Lower lobe of right lung (tissue), 2 donors: ENCODE measurements at regions not wholly inside any gene's neighbourhood (a gene's known extent, or its start where the extent isn't known, plus 50 kb on each side); places are given as distances from the start of the nearest gene placed in this dataset.
"Not testable (repeated sequence)": the region's sequence is repeated elsewhere in the genome, so short reads cannot be mapped to it uniquely, and the experiment has no call there.

Experiments
- ATAC-seq, 2 donors: fragments of 200-7000 bp; cut with Tn5 transposase; one replicate each; pipeline ENCODE4 v1.9.1; 2020 to 2022; ENCODE audit warnings: mild to moderate bottlenecking in 2 of 2, moderate library complexity in 2 of 2
- DNase-seq: peaks from one replicate; pipeline ENCODE4 v3.0.0-alpha.2; 2020
- H3K27ac ChIP-seq: fragments of 200-600 bp; one replicate; pipeline ENCODE4 v1.8.0; 2022
- H3K27me3 ChIP-seq: fragments of 200-600 bp; one replicate; pipeline ENCODE4 v1.8.0; 2022; ENCODE audit warnings: low read depth
- H3K36me3 ChIP-seq: fragments of 200-600 bp; one replicate; pipeline ENCODE4 v1.8.0; 2022; ENCODE audit warnings: mild to moderate bottlenecking
- H3K4me1 ChIP-seq: fragments of 200-600 bp; one replicate; pipeline ENCODE4 v1.8.0; 2022
- H3K4me3 ChIP-seq: fragments of 200-600 bp; one replicate; pipeline ENCODE4 v1.8.0; 2022; ENCODE audit warnings: mild to moderate bottlenecking
- H3K9me3 ChIP-seq: fragments of 200-600 bp; one replicate; pipeline ENCODE4 v1.8.0; 2022
- CTCF ChIP-seq: fragments of 200-600 bp; IDR thresholded peaks from one replicate; pipeline ENCODE4 v1.8.0; 2022; ENCODE audit warnings: antibody characterized with exemption, mild to moderate bottlenecking
- intact Hi-C: fragments of 100-400 bp; cut with DNase I; formaldehyde crosslinking; loops from one replicate; pipeline ENCODE4 v1.11.0; 2022
- donor health status: DM: no; HTN: yes; CAD: no; lungs with severe emphysema.

- no peak for ATAC-seq
- intact Hi-C loops: no loop called here
- no peaks in the 10 kb centered on the region for H3K36me3 ChIP-seq
- no peak for TF ChIP-seq CTCF
- no peak for DNase-seq
- no peaks in the 10 kb centered on the region for H3K4me1 ChIP-seq
- H3K27me3 ChIP-seq: no peaks in the 10 kb centered on the region
- no peak overlapping the region for H3K4me3 ChIP-seq
- peaks cover 4% of the 10 kb centered on the region for H3K9me3 ChIP-seq
- no peak overlapping the region for H3K27ac ChIP-seq
These were observed 160.1 kb downstream of the OR4C45 start for GRCh38 chr11:50192743-50193142.

GRCh38 chr11:50214376-50214775 lies 181.7 kb downstream of the OR4C45 start:
- H3K27ac ChIP-seq: no peak overlapping the region
- ATAC-seq: peak in 1 of 2 donors; percentile 43
- H3K27me3 ChIP-seq: no peaks in the 10 kb centered on the region
- H3K4me1 ChIP-seq: no peaks in the 10 kb centered on the region
- intact Hi-C loops: no loop called here
- no peaks in the 10 kb centered on the region for H3K9me3 ChIP-seq
- no peak overlapping the region for H3K4me3 ChIP-seq
- H3K36me3 ChIP-seq: no peaks in the 10 kb centered on the region
- DNase-seq: no peak
- TF ChIP-seq CTCF: no peak

- intact Hi-C loops: no loop called here
- TF ChIP-seq CTCF: no peak
- no peak overlapping the region for H3K4me3 ChIP-seq
- no peaks in the 10 kb centered on the region for H3K36me3 ChIP-seq
- peak in 1 of 2 donors; percentile 61 for ATAC-seq
- H3K4me1 ChIP-seq: no peaks in the 10 kb centered on the region
- no peak overlapping the region for H3K27ac ChIP-seq
- no peaks in the 10 kb centered on the region for H3K27me3 ChIP-seq
- H3K9me3 ChIP-seq: no peaks in the 10 kb centered on the region
- DNase-seq: no peak
These were observed 188.0 kb downstream of the OR4C45 start for GRCh38 chr11:50220651-50221050.

GRCh38 chr11:50238368-50238767 lies 205.7 kb downstream of the OR4C45 start:
- H3K9me3 ChIP-seq, H3K4me1 ChIP-seq, H3K27ac ChIP-seq, DNase-seq, H3K36me3 ChIP-seq, intact Hi-C loops, H3K4me3 ChIP-seq, ATAC-seq, H3K27me3 ChIP-seq: not testable (repeated sequence)

GRCh38 chr11:50246183-50246582 lies 213.5 kb downstream of the OR4C45 start:
- intact Hi-C loops: no loop called here
- Histone ChIP-seq H3K4me1 (no peaks in the 10 kb centered on the region), H3K9me3 (no peaks in the 10 kb centered on the region), H3K27me3 (no peaks in the 10 kb centered on the region), H3K27ac (no peak overlapping the region), H3K36me3 (no peaks in the 10 kb centered on the region), H3K4me3 (no peak overlapping the region)
- ATAC-seq: no peak
- no peak for DNase-seq
- no peak for TF ChIP-seq CTCF

- ATAC-seq: no peak
- H3K27me3 ChIP-seq: no peaks in the 10 kb centered on the region
- no peak overlapping the region for H3K27ac ChIP-seq
- no peak for DNase-seq
- TF ChIP-seq CTCF: no peak
- H3K4me1 ChIP-seq: no peaks in the 10 kb centered on the region
- no peaks in the 10 kb centered on the region for H3K36me3 ChIP-seq
- no peaks in the 10 kb centered on the region for H3K9me3 ChIP-seq
- intact Hi-C loops: no loop called here
- no peak overlapping the region for H3K4me3 ChIP-seq
These were observed 214.0 kb downstream of the OR4C45 start for GRCh38 chr11:50246699-50247098.
